Smooth muscle cell of the brain vasculature (primary cell): ENCODE measurements at regions not wholly inside any gene's neighbourhood (a gene's known extent, or its start where the extent isn't known, plus 50 kb on each side); places are given as distances from the start of the nearest gene placed in this dataset.
"Not testable (repeated sequence)": the region's sequence is repeated elsewhere in the genome, so short reads cannot be mapped to it uniquely, and the experiment has no call there.

Experiments used
- DNase-seq: peaks from one replicate; pipeline ENCODE4 v3.0.0-alpha.2; 2012; ENCODE audit warnings: low read depth, low spot score

GRCh38 chr9:39463696-39464095 is 108.2 kb downstream of the SPATA31A1 start:
- DNase-seq = not testable (repeated sequence)

GRCh38 chr9:39464122-39464777 is 108.8 kb downstream of the SPATA31A1 start:
- DNase-seq = peak; percentile 56

GRCh38 chr9:39474499-39474898 is 119.0 kb downstream of the SPATA31A1 start:
- DNase-seq = not testable (repeated sequence)

GRCh38 chr9:39483073-39483472 is 127.6 kb downstream of the SPATA31A1 start:
- not testable (repeated sequence) for DNase-seq

GRCh38 chr9:39483880-39484279 is 128.4 kb downstream of the SPATA31A1 start:
- not testable (repeated sequence) for DNase-seq

- not testable (repeated sequence) for DNase-seq
These were observed 128.8 kb downstream of the SPATA31A1 start for GRCh38 chr9:39484292-39484691.

- not testable (repeated sequence) for DNase-seq
These were observed 132.0 kb downstream of the SPATA31A1 start for GRCh38 chr9:39487477-39487876.

- not testable (repeated sequence) for DNase-seq
These were observed 140.8 kb downstream of the SPATA31A1 start for GRCh38 chr9:39496248-39496647.

GRCh38 chr9:39503178-39503577 is 147.7 kb downstream of the SPATA31A1 start:
- not testable (repeated sequence) for DNase-seq

GRCh38 chr9:39527387-39528029 is 172.0 kb downstream of the SPATA31A1 start:
- DNase-seq = not testable (repeated sequence)

GRCh38 chr9:39532597-39532996 is 177.1 kb downstream of the SPATA31A1 start:
- DNase-seq = not testable (repeated sequence)

GRCh38 chr9:39533001-39533762 is 177.7 kb downstream of the SPATA31A1 start:
- not testable (repeated sequence) for DNase-seq

- DNase-seq = not testable (repeated sequence)
These were observed 178.5 kb downstream of the SPATA31A1 start for GRCh38 chr9:39533763-39534548.

- DNase-seq = not testable (repeated sequence)
These were observed 179.4 kb downstream of the SPATA31A1 start for GRCh38 chr9:39534897-39535296.

GRCh38 chr9:39542157-39542556 is 186.7 kb downstream of the SPATA31A1 start:
- not testable (repeated sequence) for DNase-seq

GRCh38 chr9:39545079-39545478 is 189.6 kb downstream of the SPATA31A1 start:
- not testable (repeated sequence) for DNase-seq

GRCh38 chr9:39550573-39550972 is 195.1 kb downstream of the SPATA31A1 start:
- not testable (repeated sequence) for DNase-seq

- DNase-seq = peak; percentile 2
These were observed 196.1 kb downstream of the SPATA31A1 start for GRCh38 chr9:39551544-39551943.

GRCh38 chr9:39552242-39552881 is 196.9 kb downstream of the SPATA31A1 start:
- not testable (repeated sequence) for DNase-seq

- DNase-seq = not testable (repeated sequence)
These were observed 198.9 kb downstream of the SPATA31A1 start for GRCh38 chr9:39554352-39554751.

GRCh38 chr9:39559384-39559783 is 203.9 kb downstream of the SPATA31A1 start:
- not testable (repeated sequence) for DNase-seq
